Spleen (tissue), 7 donors: ENCODE measurements at regions not wholly inside any gene's neighbourhood (a gene's known extent, or its start where the extent isn't known, plus 50 kb on each side); places are given as distances from the start of the nearest gene placed in this dataset.

Experiments used
- CTCF ChIP-seq, 11 experiments: fragments of 200-600 bp in 7 of 11; fragments of 450-650 bp in 4 of 11; sonication (generic) in 4 of 11; IDR thresholded peaks in 8 of 11; conservative IDR thresholded peaks in 3 of 11; 1 replicate in 7 of 11; 2 replicates in 4 of 11; pipeline versions ENCODE4 v1.4.0 to v1.8.0; 2016 to 2021; ENCODE audit warnings: antibody characterized with exemption in 11 of 11, inconsistent platforms in 4 of 11, mild to moderate bottlenecking in 1 of 11
- POLR2A ChIP-seq, 3 donors: fragments of 450-650 bp; IDR thresholded peaks; one replicate each; pipeline ENCODE4 v1.5.1; 2017; ENCODE audit warnings: antibody characterized with exemption in 3 of 3, mild to moderate bottlenecking in 1 of 3
- POLR2AphosphoS5 ChIP-seq, 3 donors: sonication (generic); formaldehyde crosslinking; IDR thresholded peaks; one replicate each; pipeline ENCODE4 v1.5.1; 2017; ENCODE audit warnings: antibody characterized with exemption in 3 of 3
- donor health status: DM: no; HTN: no; CAD: no; lungs with moderate emphysema.
- donor health status: DM: no; HTN: no; CAD: no.
- donor health status: DM: no; HTN: no; CAD: no.

- no peak for TF ChIP-seq POLR2A (IDR thresholded peaks at IDR 0.05)
- TF ChIP-seq CTCF (IDR thresholded peaks at IDR 0.05 in 8 of 11, conservative IDR thresholded peaks at IDR 0.05 in 3 of 11) = no peak
- TF ChIP-seq POLR2AphosphoS5 (IDR thresholded peaks at IDR 0.05) = no peak
Measured at GRCh38 chr21:22456241-22456640, 1458.0 kb downstream of the NCAM2 start.
